ENCODE measurements at regions not wholly inside any gene's neighbourhood (a gene's known extent, or its start where the extent isn't known, plus 50 kb on each side); places are given as distances from the start of the nearest gene placed in this dataset.
"Not testable (repeated sequence)": the region's sequence is repeated elsewhere in the genome, so short reads cannot be mapped to it uniquely, and the experiment has no call there.

GRCh38 chr2:238722883-238723282, 125.0 kb upstream of the TWIST2 start:
- ATAC-seq = no peak

GRCh38 chr2:238723740-238724320, 124.1 kb upstream of the TWIST2 start:
- ATAC-seq = not testable (repeated sequence)

More at GRCh38 chr2:238722883-238723282, 125.0 kb upstream of the TWIST2 start:
- TF ChIP-seq ZNF565 (CRISPR knock-in tag; conservative IDR thresholded peaks at IDR 0.05; ENCODE audit: low read depth) (no peak), BACH2 (CRISPR knock-in tag; IDR thresholded peaks at IDR 0.05; ENCODE audit: borderline replicate concordance) (no peak), ZFP30 (CRISPR knock-in tag; IDR thresholded peaks at IDR 0.05) (no peak), ARNTL (CRISPR knock-in tag; IDR thresholded peaks at IDR 0.05; ENCODE audit: borderline replicate concordance, low read depth) (no peak), OSR1 (CRISPR knock-in tag; IDR thresholded peaks at IDR 0.05) (no peak), ZFP3 (CRISPR knock-in tag; IDR thresholded peaks at IDR 0.05) (no peak)

- ATAC-seq = no peak
- TF ChIP-seq OSR1 (CRISPR knock-in tag; IDR thresholded peaks at IDR 0.05) (no peak), SNAI2 (CRISPR knock-in tag; IDR thresholded peaks at IDR 0.05) (no peak), BACH2 (CRISPR knock-in tag; IDR thresholded peaks at IDR 0.05; ENCODE audit: borderline replicate concordance) (no peak), TOX (CRISPR knock-in tag; IDR thresholded peaks at IDR 0.05; ENCODE audit: borderline replicate concordance) (no peak), GLIS3 (CRISPR knock-in tag; IDR thresholded peaks at IDR 0.05) (no peak), ZFP30 (CRISPR knock-in tag; IDR thresholded peaks at IDR 0.05) (no peak), RARB (CRISPR knock-in tag; IDR thresholded peaks at IDR 0.05) (no peak), ESRRG (CRISPR knock-in tag; IDR thresholded peaks at IDR 0.05) (no peak), PPARA (CRISPR knock-in tag; IDR thresholded peaks at IDR 0.05; ENCODE audit: borderline replicate concordance) (no peak), CREB5 (CRISPR knock-in tag; IDR thresholded peaks at IDR 0.05; ENCODE audit: low read depth) (no peak), ZNF70 (CRISPR knock-in tag; IDR thresholded peaks at IDR 0.05) (no peak)
Observed at GRCh38 chr2:238724728-238725127, 123.2 kb upstream of the TWIST2 start.

- ATAC-seq = no peak
- TF ChIP-seq TOX (CRISPR knock-in tag; IDR thresholded peaks at IDR 0.05; ENCODE audit: borderline replicate concordance) (no peak), ZNF70 (CRISPR knock-in tag; IDR thresholded peaks at IDR 0.05) (no peak), ISL1 (CRISPR knock-in tag; IDR thresholded peaks at IDR 0.05) (no peak), ZC3H10 (CRISPR knock-in tag; IDR thresholded peaks at IDR 0.05) (no peak), PPARA (CRISPR knock-in tag; IDR thresholded peaks at IDR 0.05; ENCODE audit: borderline replicate concordance) (no peak), PATZ1 (CRISPR knock-in tag; IDR thresholded peaks at IDR 0.05; ENCODE audit: borderline replicate concordance) (no peak)
Observed at GRCh38 chr2:238725298-238725697, 122.6 kb upstream of the TWIST2 start.

- TF ChIP-seq CSRNP3 (CRISPR knock-in tag; IDR thresholded peaks at IDR 0.05) (no peak), CREB5 (CRISPR knock-in tag; IDR thresholded peaks at IDR 0.05; ENCODE audit: low read depth) (no peak), SNAI2 (CRISPR knock-in tag; IDR thresholded peaks at IDR 0.05) (no peak), BACH2 (CRISPR knock-in tag; IDR thresholded peaks at IDR 0.05; ENCODE audit: borderline replicate concordance) (no peak), POU6F1 (CRISPR knock-in tag; IDR thresholded peaks at IDR 0.05; ENCODE audit: borderline replicate concordance, low read depth) (no peak), ESRRG (CRISPR knock-in tag; IDR thresholded peaks at IDR 0.05) (no peak)
- no peak for ATAC-seq
Observed at GRCh38 chr2:238726670-238727584, 121.0 kb upstream of the TWIST2 start.
